H1 (cell line): ENCODE measurements at regions not wholly inside any gene's neighbourhood (a gene's known extent, or its start where the extent isn't known, plus 50 kb on each side); places are given as distances from the start of the nearest gene placed in this dataset.

Experiments
- CTCF ChIA-PET: fragments of 300-600 bp; sonication (Branson Sonifier 250); formaldehyde crosslinking; loops from one replicate; lab custom pipeline; 2021; ENCODE audit not compliant: partially characterized antibody; lab: Charles Lee
- POLR2A ChIA-PET: fragments of 300-600 bp; sonication (Branson Sonifier 250); formaldehyde crosslinking; loops from one replicate; lab custom pipeline; 2021; ENCODE audit warnings: inconsistent platforms; ENCODE audit not compliant: partially characterized antibody; lab: Charles Lee
- DNase-seq, 2 experiments: peaks; one replicate each; pipeline versions ENCODE4 v3.0.0 to v3.0.0-alpha.2; 2010 to 2022; ENCODE audit warnings: low spot score in 2 of 2, low read depth in 1 of 2, mixed read lengths in 1 of 2
- FAIRE-seq: peaks from 2 replicates; lab custom pipeline; 2011; peaks lifted over from hg19 to GRCh38; lab: Jason Lieb, UNC
- H2AFZ ChIP-seq: 2 replicates; pipeline ENCODE4 v1.8.1; 2012; ENCODE audit warnings: low read length, inconsistent platforms
- H2AK5ac ChIP-seq: 2 replicates; pipeline ENCODE4 v1.6.1; 2013; ENCODE audit warnings: low read depth, low read length
- H2BK120ac ChIP-seq: replicated peaks from 2 replicates; pipeline ENCODE3; 2013; ENCODE audit warnings: low read depth, low read length, inconsistent platforms
- H2BK12ac ChIP-seq: 2 replicates; pipeline ENCODE4 v1.6.1; 2013; ENCODE audit warnings: low read depth, low read length
- H2BK15ac ChIP-seq: 2 replicates; pipeline ENCODE4 v1.6.1; 2013; ENCODE audit warnings: low read length
- H2BK20ac ChIP-seq: 2 replicates; pipeline ENCODE4 v1.6.1; 2013; ENCODE audit warnings: low read length
- H2BK5ac ChIP-seq: 2 replicates; pipeline ENCODE4 v1.6.1; 2013; ENCODE audit warnings: low read depth, low read length
- H3K14ac ChIP-seq: 2 replicates; pipeline ENCODE4 v1.6.1; 2013; ENCODE audit warnings: inconsistent platforms; ENCODE audit not compliant: insufficient read length
- H3K18ac ChIP-seq: 2 replicates; pipeline ENCODE4 v1.6.1; 2013; ENCODE audit warnings: low read length; ENCODE audit errors: extremely low read depth
- H3K23ac ChIP-seq: 2 replicates; pipeline ENCODE4 v1.6.1; 2013; ENCODE audit warnings: inconsistent platforms; ENCODE audit not compliant: insufficient read length
- H3K23me2 ChIP-seq: 2 replicates; pipeline ENCODE4 v1.6.1; 2013; ENCODE audit warnings: low read depth, low read length
- H3K27ac ChIP-seq: 2 replicates; pipeline ENCODE4 v1.6.1; 2011; ENCODE audit warnings: low read depth, low read length, inconsistent platforms
- H3K27me3 ChIP-seq, 4 experiments: replicated peaks in 1 of 4; 1 replicate in 1 of 4; 2 replicates in 3 of 4; pipeline versions ENCODE4 v1.6.1 to v1.8.1; 2011 to 2013; ENCODE audit warnings: low read length in 3 of 4, mild to moderate bottlenecking in 3 of 4, inconsistent platforms in 2 of 4, mixed read lengths in 2 of 4, moderate library complexity in 1 of 4; ENCODE audit not compliant: control insufficient read depth in 3 of 4, insufficient read depth in 3 of 4; ENCODE audit errors: extremely low read depth in 1 of 4
- H3K36me3 ChIP-seq, 4 experiments: 2 replicates each; pipeline versions ENCODE4 v1.6.1 to v1.8.1; 2011 to 2013; ENCODE audit warnings: mild to moderate bottlenecking in 4 of 4, low read length in 3 of 4, moderate library complexity in 2 of 4, control low read depth in 1 of 4, inconsistent platforms in 1 of 4; ENCODE audit not compliant: insufficient read depth in 4 of 4, control insufficient read depth in 2 of 4
- H3K4ac ChIP-seq: replicated peaks from 2 replicates; pipeline ENCODE3; 2013; ENCODE audit warnings: low read length, low read depth, mixed read lengths, inconsistent platforms; ENCODE audit not compliant: insufficient read length
- H3K4me1 ChIP-seq, 4 experiments: replicated peaks in 1 of 4; 1 replicate in 1 of 4; 2 replicates in 3 of 4; pipeline versions ENCODE4 v1.6.1 to v1.8.1; 2011 to 2013; ENCODE audit warnings: low read length in 3 of 4, inconsistent platforms in 2 of 4, mixed read lengths in 1 of 4; ENCODE audit not compliant: insufficient read depth in 4 of 4, control insufficient read depth in 3 of 4
- H3K4me2 ChIP-seq, 2 experiments: 2 replicates each; pipeline versions ENCODE4 v1.6.1 to v1.8.1; 2011 to 2013; ENCODE audit warnings: low read depth in 2 of 2, low read length in 2 of 2, control low read depth in 1 of 2, inconsistent platforms in 1 of 2, mild to moderate bottlenecking in 1 of 2; ENCODE audit not compliant: insufficient read depth in 1 of 2
- H3K4me3 ChIP-seq, 4 experiments: fragments of 200-600, 300-600 bp in 1 of 4; sonication (generic), shearing (Covaris generic), sonication (Bioruptor Twin) in 1 of 4; 2 replicates each; pipeline versions ENCODE4 v1.5.1 to v1.8.1; 2011 to 2016; ENCODE audit warnings: low read length in 4 of 4, low read depth in 3 of 4, control low read depth in 2 of 4, inconsistent platforms in 2 of 4, mild to moderate bottlenecking in 2 of 4, mixed read lengths in 1 of 4, moderate library complexity in 1 of 4; ENCODE audit not compliant: insufficient read depth in 2 of 4; ENCODE audit errors: extremely low read depth in 1 of 4
- H3K56ac ChIP-seq: replicated peaks from 2 replicates; pipeline ENCODE3; 2013; ENCODE audit warnings: low read depth, mild to moderate bottlenecking, mixed read lengths, low read length, inconsistent platforms; ENCODE audit not compliant: insufficient read length
- H3K79me1 ChIP-seq: 2 replicates; pipeline ENCODE4 v1.6.1; 2013; ENCODE audit warnings: low read depth, low read length, control low read depth
- H3K79me2 ChIP-seq, 2 experiments: 2 replicates each; pipeline versions ENCODE4 v1.6.1 to v1.8.1; 2012 to 2013; ENCODE audit warnings: low read length in 2 of 2, mild to moderate bottlenecking in 2 of 2, inconsistent platforms in 1 of 2; ENCODE audit not compliant: insufficient read depth in 2 of 2, control insufficient read depth in 1 of 2
- H3K9ac ChIP-seq, 4 experiments: replicated peaks in 1 of 4; 1 replicate in 1 of 4; 2 replicates in 3 of 4; pipeline versions ENCODE4 v1.6.1 to v1.8.1; 2011 to 2013; ENCODE audit warnings: low read depth in 3 of 4, low read length in 3 of 4, control low read depth in 2 of 4, mild to moderate bottlenecking in 2 of 4, moderate library complexity in 2 of 4, inconsistent platforms in 1 of 4; ENCODE audit errors: extremely low read depth in 1 of 4
- H3K9me3 ChIP-seq, 2 experiments: 2 replicates each; pipeline versions ENCODE4 v1.6.1 to v1.8.1; 2012 to 2013; ENCODE audit warnings: mild to moderate bottlenecking in 2 of 2, moderate library complexity in 2 of 2, control low read depth in 1 of 2, inconsistent platforms in 1 of 2, low read depth in 1 of 2, low read length in 1 of 2, mixed read lengths in 1 of 2; ENCODE audit not compliant: insufficient read depth in 2 of 2
- H4K20me1 ChIP-seq, 2 experiments: replicated peaks in 1 of 2; 2 replicates each; pipeline versions ENCODE3 to v1.8.1; 2011 to 2013; ENCODE audit warnings: inconsistent platforms in 2 of 2, low read length in 2 of 2, mild to moderate bottlenecking in 1 of 2; ENCODE audit not compliant: insufficient read depth in 2 of 2, control insufficient read depth in 1 of 2
- H4K5ac ChIP-seq: 2 replicates; pipeline ENCODE4 v1.6.1; 2013; ENCODE audit warnings: low read length, low read depth, mixed read lengths, inconsistent platforms; ENCODE audit not compliant: insufficient read length
- H4K8ac ChIP-seq: 2 replicates; pipeline ENCODE4 v1.8.0; 2013; ENCODE audit warnings: mild to moderate bottlenecking, moderate library complexity, low read length, inconsistent platforms; ENCODE audit not compliant: insufficient read depth; ENCODE audit errors: extremely low read depth
- H4K91ac ChIP-seq: replicated peaks from 2 replicates; pipeline ENCODE3; 2013; ENCODE audit warnings: low read length, mixed read lengths, inconsistent platforms; ENCODE audit not compliant: insufficient read length
- ATF3 ChIP-seq: IDR thresholded peaks from 2 replicates; pipeline ENCODE4 v1.6.1; 2011; ENCODE audit warnings: low read depth, mild to moderate bottlenecking, low read length; ENCODE audit not compliant: insufficient read depth
- EZH2 ChIP-seq: fragments of 200-600 bp; sonication (generic); IDR thresholded peaks from 2 replicates; pipeline ENCODE4 v1.7.1; 2012; ENCODE audit warnings: low read depth, mild to moderate bottlenecking, moderate library complexity, low read length, inconsistent platforms; ENCODE audit not compliant: severe bottlenecking
- GTF2F1 ChIP-seq: IDR thresholded peaks from 2 replicates; pipeline ENCODE4 v1.6.1; 2012; ENCODE audit warnings: low read depth, low read length, improper control_type of control experiment, borderline replicate concordance
- POLR2A ChIP-seq, 2 experiments: IDR thresholded peaks; 1 replicate in 1 of 2; 2 replicates in 1 of 2; pipeline ENCODE4 v1.6.1; 2011; ENCODE audit warnings: low read depth in 2 of 2, low read length in 2 of 2, mild to moderate bottlenecking in 2 of 2; ENCODE audit errors: control extremely low read depth in 1 of 2
- POU5F1 ChIP-seq: IDR thresholded peaks from 2 replicates; pipeline ENCODE4 v1.6.1; 2011; ENCODE audit warnings: low read depth, mild to moderate bottlenecking, low read length, moderate library complexity
- RAD21 ChIP-seq, 2 experiments: IDR thresholded peaks in 1 of 2; conservative IDR thresholded peaks in 1 of 2; 2 replicates each; pipeline ENCODE4 v1.6.1; 2011; ENCODE audit warnings: low read depth in 2 of 2, low read length in 2 of 2, improper control_type of control experiment in 1 of 2, inconsistent platforms in 1 of 2, mild to moderate bottlenecking in 1 of 2, moderate library complexity in 1 of 2
- RFX5 ChIP-seq: IDR thresholded peaks from 2 replicates; pipeline ENCODE4 v1.6.1; 2011; ENCODE audit warnings: low read depth, low read length, improper control_type of control experiment, borderline replicate concordance
- RNF2 ChIP-seq: fragments of 200-900, 300-1000 bp; sonication (generic); IDR thresholded peaks from 2 replicates; pipeline ENCODE4 v1.7.1; 2016; ENCODE audit warnings: borderline replicate concordance, low read depth, mild to moderate bottlenecking, antibody characterized with exemption, low read length; ENCODE audit not compliant: poor library complexity, severe bottlenecking; ENCODE audit errors: missing control alignments
- RXRA ChIP-seq: IDR thresholded peaks from 2 replicates; pipeline ENCODE4 v1.6.1; 2011; ENCODE audit warnings: low read depth, mild to moderate bottlenecking, low read length, moderate library complexity; ENCODE audit not compliant: insufficient read depth
- SUZ12 ChIP-seq: fragments of 200-600 bp; sonication (generic); IDR thresholded peaks from 2 replicates; pipeline ENCODE4 v1.6.1; 2012; ENCODE audit warnings: mild to moderate bottlenecking, inconsistent platforms, low read length, moderate library complexity, mixed read lengths
- TBP ChIP-seq: IDR thresholded peaks from 2 replicates; pipeline ENCODE4 v1.6.1; 2011; ENCODE audit warnings: low read depth, low read length, improper control_type of control experiment
- WGBS, 2 experiments: shearing (Covaris generic) in 1 of 2; methylation state at CpG; one replicate each; pipeline versions ENCODE4 v1.1.6 to v1.1.7; 2013 to 2015; ENCODE audit warnings: low lambda C conversion rate in 2 of 2, mixed read lengths in 2 of 2, inconsistent platforms in 1 of 2, low coverage in 1 of 2, missing lambda C conversion rate in 1 of 2; ENCODE audit not compliant: insufficient replicate concordance in 2 of 2, insufficient coverage in 1 of 2, insufficient read length in 1 of 2; ENCODE audit errors: extremely low coverage in 1 of 2, missing lambda C conversion rate in 1 of 2; 5-methylcytosine and 5-hydroxymethylcytosine counted together

DNA sequence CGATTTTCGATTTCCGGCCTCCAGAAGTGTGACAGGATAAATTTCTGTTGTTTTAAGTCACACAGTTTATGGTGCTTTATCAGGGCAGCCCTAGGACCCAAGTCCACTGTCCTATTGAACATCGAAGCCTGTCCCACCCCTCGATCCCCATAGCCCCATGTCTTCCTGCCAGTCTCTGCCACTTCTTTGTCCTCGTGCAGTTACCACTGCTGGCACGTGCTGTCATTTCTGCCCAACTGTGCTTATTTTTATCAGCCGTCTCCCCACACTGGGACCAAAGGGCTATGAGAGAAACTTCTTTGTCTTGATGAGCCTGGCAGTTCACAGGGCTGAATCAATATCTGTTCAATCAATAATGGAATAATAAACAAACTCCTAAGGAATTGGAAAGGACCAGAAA, 146.7 kb downstream of the PSMG1 start:
- Histone ChIP-seq H3K4me1 (peaks cover 0 to 4% (median under 1%) of the 10 kb centered on the region in 4 experiments; a peak in 4 of 7 replicates), H3K4me3 (no peak overlapping the region), H3K4ac (no peak overlapping the region), H3K23me2 (no peaks in the 10 kb centered on the region), H4K91ac (no peak overlapping the region), H3K18ac (no peak overlapping the region), H3K27me3 (no peaks in the 10 kb centered on the region; a peak in 1 of 7 replicates), H2BK120ac (no peak overlapping the region), H3K9ac (no peak overlapping the region), H2AFZ (no peak overlapping the region), H3K56ac (no peak overlapping the region), H3K14ac (no peak overlapping the region), H3K36me3 (no peaks in the 10 kb centered on the region), H4K8ac (no peak overlapping the region), H4K20me1 (no peaks in the 10 kb centered on the region), H3K4me2 (no peak overlapping the region), H2BK15ac (no peak overlapping the region), H3K27ac (no peak overlapping the region), H2BK5ac (no peak overlapping the region), H3K79me2 (no peaks in the 10 kb centered on the region), H4K5ac (no peak overlapping the region), H3K23ac (no peak overlapping the region), H2BK12ac (no peak overlapping the region), H2BK20ac (no peak overlapping the region), H3K79me1 (no peaks in the 10 kb centered on the region), H3K9me3 (no peaks in the 10 kb centered on the region), H2AK5ac (no peak overlapping the region)
- 84% methylated on average over 8 of the region's 8 CpGs; no CpG with 5 or more reads in 1 of the 2 experiments for WGBS, 2 experiments
- DNase-seq (no peak), FAIRE-seq (no peak)
- TF ChIP-seq TBP = no peak
- no peak for TF ChIP-seq RAD21 (IDR thresholded peaks at IDR 0.05 in 1 of 2, conservative IDR thresholded peaks at IDR 0.05 in 1 of 2; ENCODE audit: low read depth in 2 of 2, low read length in 2 of 2)
- no peak for TF ChIP-seq POU5F1
- no peak for TF ChIP-seq RFX5
- TF ChIP-seq EZH2 = no peak
- no peak for TF ChIP-seq POLR2A (IDR thresholded peaks at IDR 0.05; ENCODE audit: control extremely low read depth in 1 of 2, low read depth in 2 of 2, low read length in 2 of 2)
- no peak for TF ChIP-seq SUZ12
- no peak for TF ChIP-seq RXRA
- TF ChIP-seq RNF2 = no peak
- no peak for TF ChIP-seq GTF2F1
- TF ChIP-seq ATF3 = no peak
- CTCF ChIA-PET = interaction anchor here (0.5 to 2.7 kb wide), 13 partner anchors 11 to 891 kb away, joined by 3 to 11 read pairs (median 5); no protein-coding TSS in a partner anchor
- POLR2A ChIA-PET = interaction anchor here (1.4 to 1.9 kb wide), 2 partner anchors 11 to 46 kb away, joined by 3 to 4 read pairs; no protein-coding TSS in a partner anchor
